ENCODE measurements at regions not wholly inside any gene's neighbourhood (a gene's known extent, or its start where the extent isn't known, plus 50 kb on each side); places are given as distances from the start of the nearest gene placed in this dataset.

DNA sequence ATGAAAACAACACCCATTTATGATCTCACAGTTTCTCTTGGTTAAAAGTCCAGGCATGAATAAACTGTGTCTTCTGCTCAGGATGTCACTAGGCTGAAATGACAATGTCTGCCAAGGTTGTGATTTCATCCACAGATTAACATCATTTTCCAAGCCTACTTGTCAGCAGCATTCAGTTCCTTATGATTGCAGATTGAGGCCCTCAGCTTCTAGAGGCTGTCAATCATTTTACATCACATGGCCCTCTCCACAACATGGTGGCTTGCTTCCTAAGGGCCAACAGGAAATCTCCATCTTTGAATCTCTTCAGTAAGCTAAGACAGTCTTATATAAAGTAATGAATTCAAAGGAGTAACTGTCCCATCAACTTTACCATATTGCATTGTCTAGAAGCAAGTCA lies 377.6 kb downstream of the ANKRD7 start:
- no peak for TF ChIP-seq CTCF (IDR thresholded peaks at IDR 0.05; ENCODE audit: extremely low read depth, insufficient read depth, missing control alignments)
- in situ Hi-C loops (cut with MboI; ENCODE audit: low pct_unique_long_range_greater_than_20kb, low sequenced_read_pairs, unreplicated experiment): no loop called here
- no peak for DNase-seq (ENCODE audit: low spot score)

GRCh38 chr7:118606602-118607001 lies 382.1 kb downstream of the ANKRD7 start:
- TF ChIP-seq CTCF (IDR thresholded peaks at IDR 0.05; ENCODE audit: extremely low read depth, insufficient read depth, missing control alignments): no peak
- no peak for DNase-seq (ENCODE audit: low spot score)
- in situ Hi-C loops (cut with MboI; ENCODE audit: low pct_unique_long_range_greater_than_20kb, low sequenced_read_pairs, unreplicated experiment): no loop called here

GRCh38 chr7:118609207-118609606 lies 384.7 kb downstream of the ANKRD7 start:
- in situ Hi-C loops (cut with MboI; ENCODE audit: low pct_unique_long_range_greater_than_20kb, low sequenced_read_pairs, unreplicated experiment): no loop called here
- no peak for TF ChIP-seq CTCF (IDR thresholded peaks at IDR 0.05; ENCODE audit: extremely low read depth, insufficient read depth, missing control alignments)
- DNase-seq (ENCODE audit: low spot score): no peak

DNA sequence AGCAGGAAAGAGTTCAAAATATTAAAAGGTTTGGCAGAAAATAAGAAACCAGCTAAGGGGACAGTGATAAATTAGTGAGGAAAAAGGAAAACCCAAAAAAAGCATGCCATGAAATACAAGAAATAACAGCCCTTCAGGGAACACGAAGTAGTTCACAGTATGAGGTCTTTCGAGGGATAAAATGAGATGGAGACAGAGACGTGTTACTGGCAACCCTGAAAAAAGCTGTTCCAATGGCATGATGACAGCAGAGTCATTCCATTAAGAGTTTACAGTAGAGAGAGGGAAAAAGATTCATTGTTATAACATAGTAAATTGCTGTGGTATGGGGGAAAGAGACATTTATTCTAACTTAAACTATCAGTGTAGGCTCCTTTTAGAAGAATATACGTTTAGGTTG lies 391.2 kb downstream of the ANKRD7 start:
- in situ Hi-C loops (cut with MboI; ENCODE audit: low pct_unique_long_range_greater_than_20kb, low sequenced_read_pairs, unreplicated experiment): no loop called here
- TF ChIP-seq CTCF (IDR thresholded peaks at IDR 0.05; ENCODE audit: extremely low read depth, insufficient read depth, missing control alignments): no peak
- DNase-seq (ENCODE audit: low spot score): no peak

GRCh38 chr7:118621810-118622360 lies 397.4 kb downstream of the ANKRD7 start:
- no peak for TF ChIP-seq CTCF (IDR thresholded peaks at IDR 0.05; ENCODE audit: extremely low read depth, insufficient read depth, missing control alignments)
- in situ Hi-C loops (cut with MboI; ENCODE audit: low pct_unique_long_range_greater_than_20kb, low sequenced_read_pairs, unreplicated experiment): no loop called here
- DNase-seq (ENCODE audit: low spot score): no peak

DNA sequence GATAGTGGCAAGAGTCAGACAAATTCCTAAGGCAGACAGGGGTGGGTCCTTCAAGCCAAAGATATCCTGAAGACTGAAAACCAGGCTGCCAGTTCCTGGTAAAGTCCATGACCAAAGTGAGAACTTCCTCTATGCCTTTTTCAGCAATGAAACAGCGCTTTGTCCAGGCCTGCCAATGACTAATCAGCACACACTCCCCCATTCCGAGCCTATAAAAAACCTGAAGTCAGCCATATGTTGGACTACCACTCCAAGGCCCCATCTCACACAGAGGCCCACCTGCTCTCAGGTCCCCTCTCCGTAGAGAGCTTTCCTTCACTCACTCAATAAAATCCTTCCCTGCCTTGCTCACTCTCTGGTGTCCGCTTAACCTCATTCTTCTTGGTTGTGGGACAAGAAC lies 402.2 kb downstream of the ANKRD7 start:
- no peak for TF ChIP-seq CTCF (IDR thresholded peaks at IDR 0.05; ENCODE audit: extremely low read depth, insufficient read depth, missing control alignments)
- in situ Hi-C loops (cut with MboI; ENCODE audit: low pct_unique_long_range_greater_than_20kb, low sequenced_read_pairs, unreplicated experiment): no loop called here
- no peak for DNase-seq (ENCODE audit: low spot score)

- no peak for TF ChIP-seq CTCF (IDR thresholded peaks at IDR 0.05; ENCODE audit: extremely low read depth, insufficient read depth, missing control alignments)
- DNase-seq (ENCODE audit: low spot score): no peak
- in situ Hi-C loops (cut with MboI; ENCODE audit: low pct_unique_long_range_greater_than_20kb, low sequenced_read_pairs, unreplicated experiment): no loop called here
Observed at GRCh38 chr7:118627467-118627866, 403.0 kb downstream of the ANKRD7 start.

All from GM13977 (cell line).